CD4-positive, alpha-beta T cell treated with Interleukin-4 for 1 hour (primary cell): ENCODE measurements at regions not wholly inside any gene's neighbourhood (a gene's known extent, or its start where the extent isn't known, plus 50 kb on each side); places are given as distances from the start of the nearest gene placed in this dataset.

Experiments used
- DNase-seq, 2 donors: peaks; one replicate each; pipeline ENCODE4 v3.0.0-alpha.2; 2020 to 2022

GRCh38 chr6:114605656-114606055 lies 262.8 kb upstream of the HS3ST5 start:
- DNase-seq, result no peak

DNA sequence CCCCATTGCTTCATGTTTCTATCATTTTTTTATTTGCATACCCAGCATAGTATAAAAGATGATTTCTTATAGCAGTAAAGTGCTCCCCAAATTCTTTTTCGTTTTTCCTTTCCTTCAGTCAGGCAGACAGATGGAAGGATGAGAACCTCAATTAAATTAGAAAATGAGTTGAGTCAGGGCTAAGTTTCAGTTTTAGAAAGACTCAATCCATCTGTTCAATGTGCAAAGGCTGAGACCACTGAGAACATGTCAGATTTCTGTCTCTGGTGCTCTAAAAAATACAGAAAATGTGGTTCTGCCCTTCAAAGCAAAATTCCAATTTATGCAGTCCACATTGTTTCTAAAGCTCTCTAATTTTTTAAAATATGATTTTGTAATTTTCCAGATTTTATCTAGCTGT lies 257.6 kb upstream of the HS3ST5 start:
- no peak for DNase-seq

DNA sequence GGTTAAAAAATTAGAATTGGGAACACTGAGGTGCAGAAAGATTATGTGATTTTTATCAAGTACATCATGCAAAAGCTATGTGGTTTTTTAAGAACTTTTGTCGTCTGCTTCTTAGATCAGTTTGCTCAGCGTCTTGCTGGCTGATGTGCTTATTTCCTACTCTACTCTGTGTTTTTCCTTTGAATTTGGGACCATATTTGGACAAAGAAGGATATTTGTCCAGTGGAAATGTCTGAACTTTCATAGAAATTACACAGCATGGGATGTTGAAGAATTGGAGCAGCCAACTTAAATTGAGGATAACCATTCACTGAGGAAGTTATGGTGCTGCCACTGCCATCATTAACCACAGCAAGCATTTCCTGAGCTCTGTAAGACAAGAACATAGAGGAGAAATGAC lies 252.8 kb upstream of the HS3ST5 start:
- DNase-seq, result no peak

DNA sequence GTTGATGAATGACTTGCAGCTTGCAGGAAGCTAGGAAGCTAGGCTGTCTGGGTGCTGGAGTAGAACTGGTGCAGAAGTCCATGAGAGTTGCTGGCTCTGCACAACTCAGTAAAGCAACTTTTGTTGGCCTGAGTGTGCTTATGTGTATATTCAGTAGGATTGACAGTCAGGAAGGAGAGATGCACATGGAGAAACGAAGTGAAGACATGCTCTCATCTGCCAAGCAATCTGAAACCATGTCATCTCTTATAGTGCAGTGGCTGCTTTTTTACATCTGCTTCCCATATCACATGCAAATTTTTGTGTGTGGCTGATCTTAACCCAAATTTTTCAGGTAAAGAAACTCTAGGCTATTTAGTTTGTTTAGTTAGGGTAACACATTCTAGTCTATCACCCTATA lies 252.4 kb upstream of the HS3ST5 start:
- no peak for DNase-seq

GRCh38 chr6:114592506-114592905 lies 249.7 kb upstream of the HS3ST5 start:
- DNase-seq, result no peak

DNA sequence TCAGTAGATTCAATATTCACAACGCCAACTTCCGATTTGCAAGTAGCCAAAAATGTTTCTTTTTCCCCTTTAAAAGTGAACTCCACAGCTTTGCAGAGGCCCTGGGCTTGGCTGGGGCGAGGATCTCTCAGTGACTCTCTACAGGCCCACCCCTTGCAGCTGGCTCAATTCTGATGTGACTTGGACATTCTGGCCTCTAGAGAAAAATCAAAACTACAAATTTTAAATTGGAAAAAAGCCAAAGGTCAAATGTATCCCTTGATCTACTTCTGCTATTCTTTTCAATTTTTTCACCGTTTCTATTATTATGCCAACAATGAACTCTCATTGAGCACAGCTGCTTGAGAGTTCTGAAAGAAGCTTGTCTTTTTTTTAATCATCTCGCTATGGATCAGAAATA lies 245.9 kb upstream of the HS3ST5 start:
- no peak for DNase-seq

- DNase-seq, result no peak
Observed at GRCh38 chr6:114586298-114586697, 243.5 kb upstream of the HS3ST5 start.

DNA sequence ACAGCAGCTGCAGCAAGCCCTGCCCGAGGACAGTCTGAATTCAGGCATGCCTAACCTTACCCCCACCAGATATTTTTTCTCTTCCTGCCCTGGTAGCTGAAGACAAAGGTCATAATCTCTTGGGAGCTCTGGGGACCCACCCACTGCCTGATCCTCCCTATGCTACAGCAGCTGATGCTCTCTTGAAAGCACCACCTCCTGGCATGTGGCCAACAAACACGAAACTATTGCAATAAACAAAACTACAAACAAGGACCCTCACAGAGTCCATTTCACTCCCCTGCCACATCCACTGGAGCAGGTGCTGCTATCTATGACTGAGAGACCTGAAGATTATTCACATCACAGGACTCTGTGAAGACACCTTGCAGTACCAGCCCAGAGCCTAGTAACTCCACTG lies 238.5 kb upstream of the HS3ST5 start:
- DNase-seq, result no peak

DNA sequence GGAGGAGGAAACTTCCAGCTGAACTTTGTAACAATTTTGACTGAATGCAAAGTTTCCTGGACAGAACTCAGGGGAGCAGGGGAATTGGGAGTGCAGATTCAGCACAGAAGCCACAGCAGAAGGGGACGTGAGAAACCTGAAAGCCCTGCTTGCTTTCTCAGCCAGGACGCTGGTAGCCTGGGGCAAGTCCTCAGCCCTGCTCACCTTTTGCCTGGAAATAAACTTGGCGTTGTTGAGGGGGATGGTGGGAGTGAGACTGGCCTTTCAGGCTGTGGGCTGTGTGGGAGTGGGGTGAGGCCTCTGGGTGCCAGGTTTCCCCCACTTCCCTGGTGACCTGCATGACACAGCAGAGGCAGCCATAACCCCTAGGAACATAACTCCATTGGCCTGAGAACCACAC lies 238.1 kb upstream of the HS3ST5 start:
- DNase-seq, result no peak

DNA sequence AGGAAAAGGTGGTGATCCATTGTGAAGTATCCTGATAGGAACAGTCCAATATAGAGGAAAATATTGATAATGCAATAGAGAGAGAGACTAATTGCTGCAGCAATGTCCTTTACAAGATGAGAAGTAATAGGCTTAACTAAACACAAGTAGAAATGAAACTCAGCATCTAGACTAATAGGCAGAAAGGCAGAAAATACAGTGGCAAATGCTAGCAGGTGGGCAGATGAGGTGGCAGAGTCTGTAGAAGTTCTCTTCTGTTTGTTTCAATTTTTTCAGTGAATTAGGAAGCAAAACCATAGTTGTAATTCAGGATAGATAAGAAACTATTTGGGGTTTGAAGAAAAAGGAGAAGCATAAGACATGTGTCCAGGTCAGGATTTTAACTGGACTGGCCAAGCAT lies 236.7 kb upstream of the HS3ST5 start:
- DNase-seq, result no peak

DNA sequence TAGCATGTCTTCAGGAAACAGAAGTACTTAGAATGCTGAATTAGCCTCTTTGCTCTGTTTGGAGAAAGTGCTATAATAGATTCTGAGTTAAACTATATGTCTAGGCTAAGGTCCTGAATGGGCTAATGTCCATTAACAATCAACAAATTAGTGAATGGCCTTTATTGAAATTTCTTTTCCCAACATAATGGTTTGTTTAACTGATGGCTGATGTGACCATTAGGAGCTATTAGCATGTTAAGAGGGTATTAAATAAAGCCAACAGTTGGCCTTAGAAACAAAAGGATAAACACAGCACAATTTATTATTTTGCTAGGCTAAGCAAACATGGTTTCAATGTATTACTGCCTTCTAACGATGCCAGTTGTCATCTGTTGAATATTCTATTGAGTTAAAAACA lies 234.3 kb upstream of the HS3ST5 start:
- DNase-seq, result no peak

DNA sequence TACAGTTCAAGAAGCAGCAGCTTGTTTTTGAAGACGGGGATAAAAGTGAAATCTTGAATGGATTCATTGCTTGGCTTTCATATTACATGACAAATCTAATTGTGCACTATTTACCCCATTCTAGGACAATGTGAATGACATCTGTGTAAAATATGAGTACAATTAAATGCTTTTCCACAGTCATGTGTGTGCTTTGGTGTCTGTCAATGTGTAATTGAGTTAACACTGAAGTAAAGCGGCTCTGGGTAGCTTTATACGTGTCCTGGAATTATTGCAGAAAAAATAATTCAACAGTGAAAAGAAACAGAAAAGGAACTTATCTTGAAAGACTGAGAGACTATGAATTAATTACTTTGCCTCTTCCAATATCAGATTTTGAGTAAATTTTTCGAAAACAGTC lies 233.5 kb upstream of the HS3ST5 start:
- DNase-seq, result no peak

DNA sequence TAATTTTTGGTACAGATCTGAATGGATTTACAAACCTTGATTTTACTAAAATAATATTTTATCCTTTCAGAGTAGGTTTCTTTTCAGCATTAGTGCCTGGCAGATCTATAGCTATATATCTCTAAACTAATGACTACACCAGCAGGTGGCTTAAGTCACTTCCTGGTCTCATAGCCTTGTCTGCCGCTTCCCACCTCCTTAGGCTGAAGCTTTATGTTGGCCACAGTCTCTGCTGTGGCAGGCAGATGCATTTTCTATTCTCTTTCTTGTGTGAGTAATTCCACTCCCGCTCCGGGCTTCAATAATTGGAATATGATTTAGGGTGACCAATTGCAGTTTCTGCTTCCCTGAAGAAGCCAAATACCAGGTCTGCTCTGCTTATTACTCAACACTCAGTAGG lies 226.8 kb upstream of the HS3ST5 start:
- DNase-seq, result no peak

- DNase-seq, result no peak
Observed at GRCh38 chr6:114564302-114564933, 221.6 kb upstream of the HS3ST5 start.

- DNase-seq, result no peak
Observed at GRCh38 chr6:114559419-114559818, 216.6 kb upstream of the HS3ST5 start.

DNA sequence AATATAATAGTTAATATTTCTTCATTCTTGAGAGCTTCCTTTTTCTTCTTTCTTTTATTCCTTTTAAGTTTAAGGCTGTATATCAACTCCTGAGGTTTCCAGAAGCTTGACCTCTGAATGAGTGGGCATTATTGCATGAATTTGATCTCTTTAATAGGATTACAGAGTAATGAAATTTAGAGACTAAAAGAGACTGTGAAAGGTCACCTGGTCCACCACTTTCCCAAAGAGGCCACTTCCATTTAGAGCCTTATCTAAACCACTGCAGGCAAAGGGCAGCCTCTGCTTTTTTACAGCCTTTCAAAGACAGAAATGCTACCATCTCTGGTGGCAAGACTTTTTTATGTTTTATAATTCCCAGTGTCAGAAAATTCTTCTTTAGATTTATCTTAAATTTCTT lies 215.3 kb upstream of the HS3ST5 start:
- DNase-seq, result no peak

- DNase-seq, result no peak
Observed at GRCh38 chr6:114556846-114557488, 214.1 kb upstream of the HS3ST5 start.

DNA sequence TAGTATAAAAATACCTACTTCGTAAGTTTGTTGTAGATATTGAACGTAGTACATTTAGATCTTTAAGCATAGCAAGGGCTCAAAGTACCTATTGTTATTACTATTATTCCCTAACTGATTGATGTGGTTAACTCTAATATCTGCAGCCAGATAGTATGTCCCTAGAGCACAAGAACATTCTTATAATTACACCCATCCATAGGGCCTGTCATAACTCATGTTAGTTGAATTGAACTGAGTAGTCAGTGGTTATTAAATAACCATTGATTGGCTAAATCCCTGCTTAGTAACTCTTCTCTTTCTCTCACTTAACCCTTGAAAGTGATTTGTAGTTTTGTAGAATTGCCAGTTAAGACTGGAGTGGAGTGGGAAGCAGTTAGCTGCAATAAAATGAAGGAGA lies 207.5 kb upstream of the HS3ST5 start:
- DNase-seq, result no peak

DNA sequence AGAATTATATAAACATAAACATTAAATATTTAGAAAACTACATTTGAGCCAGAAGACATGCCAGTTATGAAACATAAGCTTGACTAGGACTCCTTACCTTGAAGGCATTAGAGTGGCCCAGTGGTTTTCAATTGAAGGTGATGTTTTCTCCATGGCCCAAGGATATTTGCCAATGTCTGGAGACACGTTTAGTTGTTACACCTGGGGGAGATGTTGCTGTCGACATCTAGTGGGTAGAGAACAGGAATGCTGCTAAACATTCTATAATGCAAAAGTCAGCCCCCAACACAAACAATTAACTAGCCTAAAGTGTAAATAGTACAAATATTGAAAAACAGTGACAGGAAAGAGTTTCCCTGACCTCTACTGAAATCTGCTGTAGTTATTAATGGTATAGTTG lies 200.9 kb upstream of the HS3ST5 start:
- DNase-seq, result no peak

DNA sequence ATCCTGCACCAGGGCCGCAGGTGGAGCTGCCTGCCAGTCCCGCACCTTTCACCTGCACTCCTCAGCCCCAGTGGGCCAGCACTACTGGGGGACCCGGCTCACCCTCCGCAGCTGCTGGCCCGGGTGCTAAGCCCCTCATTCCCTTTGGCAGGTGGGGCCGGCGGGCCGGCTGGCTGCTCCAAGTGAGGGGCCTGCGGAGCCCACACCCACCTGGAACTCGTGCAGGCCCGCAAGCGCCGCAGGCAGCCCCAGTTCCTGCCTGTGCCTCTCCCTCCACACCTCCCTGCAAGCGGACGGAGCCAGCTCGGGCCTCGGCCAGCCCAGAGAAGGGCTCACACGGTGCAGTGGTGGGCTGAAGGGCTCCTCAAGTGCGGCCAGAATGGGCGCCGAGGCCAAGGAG lies 199.0 kb upstream of the HS3ST5 start:
- no peak for DNase-seq

DNA sequence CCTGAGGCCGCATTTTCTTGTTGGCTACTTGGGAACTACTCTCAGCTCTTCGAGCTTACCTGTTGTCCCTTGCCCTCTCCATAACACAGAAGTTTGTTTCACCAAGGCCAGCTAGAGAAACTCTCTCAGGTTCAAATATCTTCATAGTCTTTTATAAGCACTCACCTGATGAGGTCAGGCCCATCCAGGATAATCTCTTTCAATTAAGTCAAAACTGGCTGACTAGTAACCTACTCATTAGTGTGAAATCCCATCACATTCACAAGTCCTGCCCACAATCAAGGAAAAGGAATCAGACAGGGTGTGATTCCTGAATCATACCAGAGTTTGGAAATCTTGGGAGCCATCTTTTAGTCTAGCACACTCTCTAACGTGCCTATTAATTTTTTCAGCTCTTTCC lies 195.2 kb upstream of the HS3ST5 start:
- DNase-seq, result no peak

DNA sequence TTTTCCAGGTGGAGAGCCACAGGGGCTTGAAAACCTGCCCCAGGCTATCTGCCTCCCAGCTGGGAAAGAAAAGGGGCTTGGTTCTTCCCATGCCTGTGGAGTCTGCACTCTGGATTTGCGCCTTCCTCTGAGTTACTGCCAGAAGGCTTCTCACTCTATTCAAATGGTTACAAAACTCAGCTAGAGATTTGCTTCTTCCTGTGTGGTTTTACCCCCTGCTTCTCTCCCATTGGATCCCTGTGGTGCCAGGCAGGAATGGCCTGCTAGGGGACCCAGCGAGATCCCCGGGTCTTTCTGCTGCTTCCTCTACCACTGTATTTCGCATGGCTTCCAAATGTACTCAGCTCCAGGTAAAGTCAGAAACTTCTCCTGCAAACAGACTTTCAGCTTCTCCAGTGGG lies 192.0 kb upstream of the HS3ST5 start:
- DNase-seq, result no peak

- DNase-seq, result no peak
Observed at GRCh38 chr6:114524081-114524480, 181.3 kb upstream of the HS3ST5 start.

GRCh38 chr6:114523508-114523907 lies 180.7 kb upstream of the HS3ST5 start:
- no peak for DNase-seq

DNA sequence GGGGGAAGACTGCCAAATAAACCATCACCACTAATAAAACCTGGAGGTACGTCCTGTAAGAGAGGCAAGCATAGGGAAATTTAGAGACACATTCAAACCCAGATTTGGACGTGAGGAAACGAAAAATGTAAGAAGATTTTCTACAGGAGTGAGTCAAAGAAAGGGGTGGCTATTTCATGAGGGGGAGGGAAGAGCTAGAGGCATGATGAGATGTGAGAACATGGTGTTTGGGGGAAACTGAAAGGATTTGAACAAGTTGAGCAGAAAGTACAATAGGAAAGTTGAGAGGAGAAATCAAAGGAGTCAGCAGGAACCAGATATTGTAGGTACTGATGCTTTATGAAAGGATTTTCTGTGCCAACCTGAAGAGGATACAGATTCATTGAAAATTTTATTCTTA lies 179.1 kb upstream of the HS3ST5 start:
- DNase-seq, result no peak
